ENCODE measurements at regions not wholly inside any gene's neighbourhood (a gene's known extent, or its start where the extent isn't known, plus 50 kb on each side); places are given as distances from the start of the nearest gene placed in this dataset.

DNA sequence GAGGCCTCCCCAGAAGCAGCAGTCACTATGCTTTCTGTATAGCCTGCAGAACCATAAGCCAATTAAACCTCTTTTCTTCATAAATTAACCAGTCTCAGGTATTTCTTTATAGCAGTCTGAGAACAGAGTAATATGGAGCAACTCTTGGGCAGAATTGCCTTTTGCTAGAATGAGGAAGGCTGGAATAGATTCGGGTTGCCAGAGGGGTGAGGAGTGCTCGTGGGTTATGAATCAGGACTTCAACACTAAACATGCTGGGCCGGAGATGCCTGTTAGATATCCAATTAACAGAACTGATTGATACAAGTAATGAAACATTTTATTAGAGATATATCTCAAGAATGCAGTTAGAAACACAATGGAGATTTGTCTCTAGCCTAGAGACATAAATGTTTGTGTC lies 140.9 kb upstream of the MAP3K1 start:
- TF ChIP-seq, protein P1, sequence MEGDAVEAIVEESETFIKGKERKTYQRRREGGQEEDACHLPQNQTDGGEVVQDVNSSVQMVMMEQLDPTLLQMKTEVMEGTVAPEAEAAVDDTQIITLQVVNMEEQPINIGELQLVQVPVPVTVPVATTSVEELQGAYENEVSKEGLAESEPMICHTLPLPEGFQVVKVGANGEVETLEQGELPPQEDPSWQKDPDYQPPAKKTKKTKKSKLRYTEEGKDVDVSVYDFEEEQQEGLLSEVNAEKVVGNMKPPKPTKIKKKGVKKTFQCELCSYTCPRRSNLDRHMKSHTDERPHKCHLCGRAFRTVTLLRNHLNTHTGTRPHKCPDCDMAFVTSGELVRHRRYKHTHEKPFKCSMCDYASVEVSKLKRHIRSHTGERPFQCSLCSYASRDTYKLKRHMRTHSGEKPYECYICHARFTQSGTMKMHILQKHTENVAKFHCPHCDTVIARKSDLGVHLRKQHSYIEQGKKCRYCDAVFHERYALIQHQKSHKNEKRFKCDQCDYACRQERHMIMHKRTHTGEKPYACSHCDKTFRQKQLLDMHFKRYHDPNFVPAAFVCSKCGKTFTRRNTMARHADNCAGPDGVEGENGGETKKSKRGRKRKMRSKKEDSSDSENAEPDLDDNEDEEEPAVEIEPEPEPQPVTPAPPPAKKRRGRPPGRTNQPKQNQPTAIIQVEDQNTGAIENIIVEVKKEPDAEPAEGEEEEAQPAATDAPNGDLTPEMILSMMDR (IDR thresholded peaks at IDR 0.05): no peak
- no peak for TF ChIP-seq ZFX (IDR thresholded peaks at IDR 0.05; ENCODE audit: borderline replicate concordance)
